Omental fat pad (tissue), 3 donors: ENCODE measurements at regions not wholly inside any gene's neighbourhood (a gene's known extent, or its start where the extent isn't known, plus 50 kb on each side); places are given as distances from the start of the nearest gene placed in this dataset.

Experiments used
- ATAC-seq: fragments of 150-250 bp; one replicate; pipeline ENCODE4 v1.9.1; 2016; ENCODE audit warnings: mild to moderate bottlenecking, moderate library complexity; ENCODE audit not compliant: low FRiP score
- DNase-seq: peaks from one replicate; pipeline ENCODE4 v3.0.0-alpha.2; 2019; ENCODE audit warnings: low spot score
- CTCF ChIP-seq, 3 donors: fragments of 450-650 bp; IDR thresholded peaks; one replicate each; pipeline ENCODE4 v1.5.1; 2016 to 2017; ENCODE audit warnings: antibody characterized with exemption in 3 of 3, mild to moderate bottlenecking in 3 of 3, moderate library complexity in 2 of 3

DNA sequence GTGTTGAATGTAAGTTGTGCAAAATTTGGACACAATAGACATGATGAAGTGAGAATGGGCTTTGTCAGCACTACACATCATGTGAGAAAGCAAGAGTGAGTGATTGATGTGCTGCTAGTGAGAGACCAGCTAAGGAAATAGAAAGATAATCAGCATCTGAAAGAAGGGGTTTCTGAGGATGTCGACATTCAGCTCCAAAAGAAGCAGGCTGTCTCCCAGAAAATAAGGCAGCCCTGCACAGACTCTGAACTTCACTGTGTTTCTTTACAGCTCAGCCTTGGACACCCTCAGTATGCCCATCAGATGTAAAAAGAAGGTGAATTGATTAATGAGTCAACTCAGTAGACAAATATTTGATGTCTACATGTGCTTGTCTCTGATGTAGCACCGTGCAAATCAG is 80.8 kb upstream of the ADCY2 start:
- no peak for TF ChIP-seq CTCF (IDR thresholded peaks at IDR 0.05)
- DNase-seq (no peak), ATAC-seq (no peak)

- no peak for ATAC-seq
- TF ChIP-seq CTCF (IDR thresholded peaks at IDR 0.05): no peak
- DNase-seq: no peak
Observed at GRCh38 chr5:7317751-7318150, 78.2 kb upstream of the ADCY2 start.

DNA sequence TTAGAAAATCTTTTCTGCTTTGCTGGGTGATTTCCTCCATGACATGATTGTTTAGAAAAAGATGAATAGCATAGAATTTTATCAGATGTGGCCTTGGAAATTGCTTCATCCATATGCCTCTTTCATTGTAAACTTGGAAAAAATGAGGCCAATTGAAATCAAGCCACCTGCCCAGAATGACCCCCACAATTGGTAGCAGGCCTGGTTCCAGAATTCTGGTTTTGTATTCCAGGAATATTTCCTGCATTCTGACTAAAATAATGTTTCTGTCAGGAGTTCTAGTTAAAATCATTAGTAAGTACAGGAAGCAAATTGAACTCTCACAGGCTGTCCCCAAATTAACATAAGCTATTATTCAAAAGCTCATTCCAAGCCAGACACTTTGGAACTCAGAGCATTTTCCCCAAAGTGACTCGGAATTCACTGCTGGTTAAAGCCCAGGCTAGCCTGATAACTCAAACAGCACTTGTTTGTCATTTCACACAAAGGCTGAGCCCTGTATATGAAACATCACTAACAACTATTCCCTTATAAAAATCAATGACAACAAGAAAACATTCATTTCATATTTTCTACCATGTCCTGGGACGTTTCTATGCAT is 75.1 kb upstream of the ADCY2 start:
- ATAC-seq: no peak
- DNase-seq: no peak
- TF ChIP-seq CTCF (IDR thresholded peaks at IDR 0.05): no peak

- DNase-seq (no peak), ATAC-seq (no peak)
- no peak for TF ChIP-seq CTCF (IDR thresholded peaks at IDR 0.05)
Observed at GRCh38 chr5:7321724-7322123, 74.2 kb upstream of the ADCY2 start.

- no peak for TF ChIP-seq CTCF (IDR thresholded peaks at IDR 0.05)
- ATAC-seq: no peak
- DNase-seq: no peak
Observed at GRCh38 chr5:7324919-7325318, 71.0 kb upstream of the ADCY2 start.

DNA sequence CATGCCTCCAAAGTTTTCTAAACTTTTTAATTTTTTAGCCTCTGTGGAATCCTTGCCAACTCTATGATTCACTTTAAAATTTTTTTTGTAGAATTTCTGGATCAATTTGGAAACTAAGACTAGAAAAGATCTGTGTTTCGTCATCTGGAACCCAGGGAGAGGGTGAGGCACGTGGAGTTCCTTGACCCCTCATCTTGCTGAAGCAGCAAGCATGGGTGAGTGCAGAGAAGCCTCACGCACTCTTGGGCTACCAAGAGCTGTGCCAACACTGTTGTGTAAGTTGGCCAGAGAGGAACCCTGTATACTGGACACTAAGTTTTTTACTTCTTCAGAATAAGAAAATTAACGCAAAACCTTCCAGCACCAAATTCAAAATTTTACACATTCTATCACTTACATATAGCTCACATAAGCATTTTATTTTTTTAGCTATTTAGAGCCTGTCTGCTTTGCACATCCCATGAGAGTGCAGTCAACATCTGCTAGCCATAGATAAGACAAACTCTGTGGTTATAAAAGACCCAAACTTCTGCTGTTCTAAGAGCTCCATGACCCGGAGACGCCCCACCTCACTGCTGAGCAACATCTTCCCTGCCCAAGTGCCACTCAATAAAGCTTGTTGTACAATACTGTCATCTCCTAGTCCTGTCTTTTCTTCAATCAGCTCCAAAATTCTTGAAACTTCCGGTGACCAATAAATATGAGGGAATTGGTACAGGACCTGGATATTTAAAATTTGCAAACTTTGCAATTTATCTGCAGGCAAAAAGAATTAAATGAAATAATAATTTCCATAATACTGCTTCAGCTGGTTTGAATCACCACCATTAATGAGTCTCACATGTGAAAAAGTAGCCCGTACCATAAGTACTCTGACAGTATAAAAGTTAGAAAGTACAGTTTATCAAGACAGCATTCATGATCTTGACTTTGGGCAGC is 69.7 kb upstream of the ADCY2 start:
- DNase-seq (no peak), ATAC-seq (peak; percentile 68)
- TF ChIP-seq CTCF (IDR thresholded peaks at IDR 0.05): no peak

GRCh38 chr5:7329141-7329540 is 66.8 kb upstream of the ADCY2 start:
- DNase-seq: no peak
- TF ChIP-seq CTCF (IDR thresholded peaks at IDR 0.05): no peak
- ATAC-seq: no peak
